A204.1 (cell line): ENCODE measurements at regions not wholly inside any gene's neighbourhood (a gene's known extent, or its start where the extent isn't known, plus 50 kb on each side); places are given as distances from the start of the nearest gene placed in this dataset.
"Not testable (repeated sequence)": the region's sequence is repeated elsewhere in the genome, so short reads cannot be mapped to it uniquely, and the experiment has no call there.

Experiments used
- FAIRE-seq: peaks from 2 replicates; lab custom pipeline; 2012; peaks lifted over from hg19 to GRCh38; lab: Jason Lieb, UNC

- not testable (repeated sequence) for FAIRE-seq
These were observed 173.6 kb downstream of the ATP6V0E2 start for GRCh38 chr7:150047329-150047728.

- FAIRE-seq: not testable (repeated sequence)
These were observed 174.0 kb downstream of the ATP6V0E2 start for GRCh38 chr7:150047772-150048171.

GRCh38 chr7:150048244-150049011 lies 174.7 kb downstream of the ATP6V0E2 start:
- FAIRE-seq: not testable (repeated sequence)

GRCh38 chr7:150049012-150049655 lies 175.4 kb downstream of the ATP6V0E2 start:
- not testable (repeated sequence) for FAIRE-seq

GRCh38 chr7:150053396-150053795 lies 179.6 kb downstream of the ATP6V0E2 start:
- not testable (repeated sequence) for FAIRE-seq

GRCh38 chr7:150054242-150054641 lies 180.5 kb downstream of the ATP6V0E2 start:
- FAIRE-seq: not testable (repeated sequence)

GRCh38 chr7:150060259-150061221 lies 186.8 kb downstream of the ATP6V0E2 start:
- peak; percentile 95 for FAIRE-seq

GRCh38 chr7:150063195-150063594 lies 189.4 kb downstream of the ATP6V0E2 start:
- FAIRE-seq: not testable (repeated sequence)

- not testable (repeated sequence) for FAIRE-seq
These were observed 196.0 kb downstream of the ATP6V0E2 start for GRCh38 chr7:150069555-150070313.

GRCh38 chr7:150077543-150077942 lies 203.8 kb downstream of the ATP6V0E2 start:
- FAIRE-seq: not testable (repeated sequence)

- FAIRE-seq: not testable (repeated sequence)
These were observed 208.1 kb downstream of the ATP6V0E2 start for GRCh38 chr7:150081865-150082264.

GRCh38 chr7:150084724-150085123 lies 211.0 kb downstream of the ATP6V0E2 start:
- not testable (repeated sequence) for FAIRE-seq

- FAIRE-seq: not testable (repeated sequence)
These were observed 213.7 kb downstream of the ATP6V0E2 start for GRCh38 chr7:150087478-150087877.

- not testable (repeated sequence) for FAIRE-seq
These were observed 215.4 kb downstream of the ATP6V0E2 start for GRCh38 chr7:150089139-150089538.

- not testable (repeated sequence) for FAIRE-seq
These were observed 217.0 kb downstream of the ATP6V0E2 start for GRCh38 chr7:150090776-150091175.

- FAIRE-seq: not testable (repeated sequence)
These were observed 220.1 kb downstream of the ATP6V0E2 start for GRCh38 chr7:150093897-150094296.

- not testable (repeated sequence) for FAIRE-seq
These were observed 222.6 kb downstream of the ATP6V0E2 start for GRCh38 chr7:150096213-150096994.

GRCh38 chr7:150098592-150098991 lies 224.6 kb upstream of the LRRC61 start:
- FAIRE-seq: not testable (repeated sequence)

GRCh38 chr7:150101282-150101681 lies 221.9 kb upstream of the LRRC61 start:
- FAIRE-seq: not testable (repeated sequence)

- not testable (repeated sequence) for FAIRE-seq
These were observed 215.9 kb upstream of the LRRC61 start for GRCh38 chr7:150107283-150107682.
